Fibroblast of villous mesenchyme (primary cell): ENCODE measurements at regions not wholly inside any gene's neighbourhood (a gene's known extent, or its start where the extent isn't known, plus 50 kb on each side); places are given as distances from the start of the nearest gene placed in this dataset. TPM values are rescaled to one million over a fixed set of nuclear protein-coding genes. Genes with fewer than 3 reads are reported as not detected.
"Not testable (repeated sequence)": the region's sequence is repeated elsewhere in the genome, so short reads cannot be mapped to it uniquely, and the experiment has no call there.

Experiments
- DNase-seq: peaks from one replicate; pipeline ENCODE4 v3.0.0-alpha.2; 2010; ENCODE audit warnings: low read depth
- H3K4me3 ChIP-seq: 2 replicates; pipeline ENCODE4 v1.5.1; 2011; ENCODE audit warnings: low read depth, mild to moderate bottlenecking, low read length
- small RNA-seq: library from RNA; depleted of rRNA; stranded (forward); fragments of <200 nt; gene quantifications from one replicate; pipeline ENCODE3, GENCODE V24; 2012
- TF ChIP-seq, protein P1 (sequence below): IDR thresholded peaks from 2 replicates; pipeline ENCODE4 v1.5.1; 2012; ENCODE audit warnings: low read depth, mild to moderate bottlenecking, low read length; ENCODE audit not compliant: insufficient read depth

DNA sequence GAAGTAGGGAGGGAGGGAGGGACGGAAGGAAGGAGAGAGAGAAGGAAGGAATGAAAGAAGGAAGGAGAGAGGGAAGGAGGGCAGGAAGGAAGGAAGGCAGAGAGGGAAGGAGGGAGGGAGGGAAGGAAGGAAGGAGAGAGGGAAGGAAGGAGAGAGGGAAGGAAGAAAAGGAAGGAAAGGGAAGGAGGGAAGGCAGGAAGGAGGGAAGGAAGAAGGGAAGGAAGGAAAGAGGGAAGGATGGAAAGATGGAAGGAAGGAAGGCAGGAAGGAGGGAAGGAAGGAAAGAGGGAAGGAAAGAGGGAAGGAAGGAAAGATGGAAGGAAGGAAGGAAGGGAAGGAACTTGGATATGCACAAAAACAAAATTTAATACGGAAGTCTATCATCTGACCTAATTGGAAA, 844.5 kb upstream of the DEFB115 start:
- H3K4me3 ChIP-seq, result no peak overlapping the region

DNA sequence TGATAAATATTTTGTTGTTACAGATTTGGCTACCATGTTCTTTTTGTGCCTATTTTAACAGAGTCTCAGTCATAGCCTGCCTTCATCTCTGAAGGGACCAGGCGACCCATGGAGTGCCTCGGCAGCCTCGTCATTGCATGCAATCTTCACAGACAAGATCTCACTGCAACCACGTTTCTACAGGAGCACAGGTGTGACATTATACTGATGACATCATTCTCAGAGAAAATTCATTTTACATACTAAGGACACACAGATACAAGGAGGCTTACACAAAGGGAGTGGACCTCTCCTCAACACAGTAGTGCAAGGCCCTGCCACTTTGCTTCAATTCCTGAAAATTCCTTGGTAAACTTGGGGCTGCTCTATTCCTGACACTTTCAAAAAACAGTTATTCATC, 840.1 kb upstream of the DEFB115 start:
- DNase-seq, H3K4me3 ChIP-seq: not testable (repeated sequence)

More for the DNA sequence above, 844.5 kb upstream of the DEFB115 start:
- TF ChIP-seq, protein P1, sequence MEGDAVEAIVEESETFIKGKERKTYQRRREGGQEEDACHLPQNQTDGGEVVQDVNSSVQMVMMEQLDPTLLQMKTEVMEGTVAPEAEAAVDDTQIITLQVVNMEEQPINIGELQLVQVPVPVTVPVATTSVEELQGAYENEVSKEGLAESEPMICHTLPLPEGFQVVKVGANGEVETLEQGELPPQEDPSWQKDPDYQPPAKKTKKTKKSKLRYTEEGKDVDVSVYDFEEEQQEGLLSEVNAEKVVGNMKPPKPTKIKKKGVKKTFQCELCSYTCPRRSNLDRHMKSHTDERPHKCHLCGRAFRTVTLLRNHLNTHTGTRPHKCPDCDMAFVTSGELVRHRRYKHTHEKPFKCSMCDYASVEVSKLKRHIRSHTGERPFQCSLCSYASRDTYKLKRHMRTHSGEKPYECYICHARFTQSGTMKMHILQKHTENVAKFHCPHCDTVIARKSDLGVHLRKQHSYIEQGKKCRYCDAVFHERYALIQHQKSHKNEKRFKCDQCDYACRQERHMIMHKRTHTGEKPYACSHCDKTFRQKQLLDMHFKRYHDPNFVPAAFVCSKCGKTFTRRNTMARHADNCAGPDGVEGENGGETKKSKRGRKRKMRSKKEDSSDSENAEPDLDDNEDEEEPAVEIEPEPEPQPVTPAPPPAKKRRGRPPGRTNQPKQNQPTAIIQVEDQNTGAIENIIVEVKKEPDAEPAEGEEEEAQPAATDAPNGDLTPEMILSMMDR, result no peak
- DNase-seq, result no peak

DNA sequence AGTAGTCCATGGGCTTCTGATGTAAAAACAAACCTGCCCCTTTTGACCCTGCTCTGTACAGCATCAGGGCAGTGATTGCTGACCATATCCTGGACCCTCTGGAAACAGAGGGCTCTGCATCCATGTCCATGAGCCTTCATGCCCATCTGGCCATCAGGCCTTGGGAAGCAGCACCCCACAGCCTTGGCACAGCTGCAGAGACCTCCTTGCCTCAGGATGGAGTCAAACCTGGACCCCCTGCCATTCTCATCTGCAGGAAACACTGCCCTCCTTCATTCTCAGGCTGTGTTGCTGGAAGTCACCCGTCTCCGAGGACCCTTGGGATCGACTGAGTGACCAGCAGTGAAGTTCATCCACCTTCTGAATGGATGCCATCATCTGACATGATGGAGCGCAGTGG, 839.1 kb upstream of the DEFB115 start:
- DNase-seq, H3K4me3 ChIP-seq: not testable (repeated sequence)

DNA sequence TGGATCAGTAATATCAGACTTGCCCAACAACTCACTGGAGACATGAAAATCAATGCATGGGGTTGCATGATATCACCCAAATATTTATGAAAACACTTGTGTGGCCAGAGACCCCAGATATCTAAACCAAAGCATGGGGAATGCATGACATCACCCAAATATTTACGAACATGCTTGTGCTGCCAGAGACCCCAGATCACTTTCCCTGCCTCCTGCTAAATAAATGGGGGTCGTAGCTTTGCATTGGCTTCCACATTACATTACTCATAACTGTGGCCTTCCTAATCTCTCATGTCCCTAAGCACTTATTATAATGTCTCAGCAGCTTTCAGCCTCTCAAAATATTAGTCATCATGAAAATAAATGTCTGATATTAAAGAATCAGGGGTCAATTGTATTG, 838.0 kb upstream of the DEFB115 start:
- H3K4me3 ChIP-seq, result no peak overlapping the region
- TF ChIP-seq, protein P1, result no peak
- no peak for DNase-seq

DNA sequence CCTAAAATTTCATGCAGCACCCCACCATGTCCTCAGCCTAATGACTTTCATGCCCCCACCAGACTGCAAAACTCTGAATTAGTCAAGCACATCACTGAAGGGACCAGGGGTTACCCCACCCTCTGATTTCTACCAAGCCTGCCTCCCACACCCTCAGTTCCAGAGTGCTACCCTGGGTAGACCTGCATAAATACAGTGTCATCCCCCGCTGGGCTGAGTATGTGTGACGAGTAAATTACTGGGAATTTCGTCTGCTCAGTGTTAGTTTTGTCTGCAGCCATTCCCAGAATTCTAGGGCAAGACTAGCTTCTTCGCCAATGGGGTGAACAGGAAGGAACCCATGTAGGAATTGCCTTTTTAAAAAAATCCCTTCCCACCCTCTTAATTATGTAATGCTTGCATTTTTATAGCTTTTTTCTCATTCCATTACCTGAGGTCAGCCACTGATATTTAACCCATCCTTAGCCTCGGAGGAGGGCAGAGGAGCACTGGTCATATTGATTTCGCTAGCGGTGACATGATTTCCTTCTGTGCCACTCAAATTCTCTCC, 837.5 kb upstream of the DEFB115 start:
- H3K4me3 ChIP-seq, DNase-seq: not testable (repeated sequence)

Small RNA genes in the stretch of these regions (small RNA-seq; reads per million reads assigned to genes)
- gene CFTRP3 (not detected), gene MLLT10P1 (not detected), gene RF00019 (not detected)
